HepG2 (cell line): ENCODE measurements at regions not wholly inside any gene's neighbourhood (a gene's known extent, or its start where the extent isn't known, plus 50 kb on each side); places are given as distances from the start of the nearest gene placed in this dataset.

Experiments used
- DNMT3B ChIP-seq: conservative IDR thresholded peaks from 2 replicates; pipeline ENCODE4 v1.6.1; 2016; ENCODE audit warnings: missing biosample characterization, control low read depth
- HDAC6 ChIP-seq: fragments of 200-600 bp; sonication (generic); IDR thresholded peaks from 2 replicates; pipeline ENCODE4 v1.7.0; 2017; ENCODE audit warnings: mild to moderate bottlenecking, antibody characterized with exemption, low read length, low read depth
- MAFF ChIP-seq: IDR thresholded peaks from 2 replicates; pipeline ENCODE4 v1.6.1; 2011; ENCODE audit warnings: low read depth, low read length, improper control_type of control experiment
- SMAD3 ChIP-seq: sonication (generic); formaldehyde crosslinking; IDR thresholded peaks from 2 replicates; pipeline ENCODE4 v1.4.0; 2020; ENCODE audit warnings: missing genetic modification reagents
- SOX5 ChIP-seq: IDR thresholded peaks from 2 replicates; pipeline ENCODE4 v1.6.1; 2016; ENCODE audit warnings: borderline replicate concordance
- YEATS4 ChIP-seq: sonication (generic); formaldehyde crosslinking; IDR thresholded peaks from 2 replicates; pipeline ENCODE4 v1.4.0; 2020; ENCODE audit warnings: missing genetic modification reagents, borderline replicate concordance
- ZNF230 ChIP-seq: sonication (generic); formaldehyde crosslinking; IDR thresholded peaks from 2 replicates; pipeline ENCODE4 v1.4.0; 2020; ENCODE audit warnings: mild to moderate bottlenecking, missing genetic modification reagents
- ZNF510 ChIP-seq: sonication (generic); formaldehyde crosslinking; IDR thresholded peaks from 2 replicates; pipeline ENCODE4 v1.4.0; 2020; ENCODE audit warnings: low read depth, mild to moderate bottlenecking, missing genetic modification reagents
- ZNF569 ChIP-seq: sonication (generic); formaldehyde crosslinking; IDR thresholded peaks from 2 replicates; pipeline ENCODE4 v1.5.0; 2020; ENCODE audit warnings: mild to moderate bottlenecking, missing genetic modification reagents, moderate library complexity, borderline replicate concordance
- ZNF572 ChIP-seq: sonication (generic); formaldehyde crosslinking; IDR thresholded peaks from 2 replicates; pipeline ENCODE4 v1.5.1; 2020; ENCODE audit warnings: mild to moderate bottlenecking, missing genetic modification reagents
- TF ChIP-seq, protein P1 (sequence below): sonication (generic); formaldehyde crosslinking; IDR thresholded peaks from 2 replicates; pipeline ENCODE4 v1.4.0; 2020; ENCODE audit warnings: missing genetic modification reagents, borderline replicate concordance
- TF ChIP-seq, protein P2 (sequence below): sonication (generic); formaldehyde crosslinking; IDR thresholded peaks from 2 replicates; pipeline ENCODE4 v1.5.0; 2020; ENCODE audit warnings: mild to moderate bottlenecking, missing genetic modification reagents, borderline replicate concordance
- TF ChIP-seq, protein P3 (sequence below): sonication (generic); formaldehyde crosslinking; IDR thresholded peaks from 2 replicates; pipeline ENCODE4 v1.5.0; 2020; ENCODE audit warnings: missing genetic modification reagents
- TF ChIP-seq, protein P4 (sequence below): IDR thresholded peaks from 2 replicates; pipeline ENCODE4 v1.6.1; 2018; ENCODE audit warnings: missing genetic modification reagents
- TF ChIP-seq, protein P5 (sequence below): sonication (generic); formaldehyde crosslinking; IDR thresholded peaks from 2 replicates; pipeline ENCODE4 v1.5.1; 2020; ENCODE audit warnings: missing genetic modification reagents, mild to moderate bottlenecking, borderline replicate concordance

DNA sequence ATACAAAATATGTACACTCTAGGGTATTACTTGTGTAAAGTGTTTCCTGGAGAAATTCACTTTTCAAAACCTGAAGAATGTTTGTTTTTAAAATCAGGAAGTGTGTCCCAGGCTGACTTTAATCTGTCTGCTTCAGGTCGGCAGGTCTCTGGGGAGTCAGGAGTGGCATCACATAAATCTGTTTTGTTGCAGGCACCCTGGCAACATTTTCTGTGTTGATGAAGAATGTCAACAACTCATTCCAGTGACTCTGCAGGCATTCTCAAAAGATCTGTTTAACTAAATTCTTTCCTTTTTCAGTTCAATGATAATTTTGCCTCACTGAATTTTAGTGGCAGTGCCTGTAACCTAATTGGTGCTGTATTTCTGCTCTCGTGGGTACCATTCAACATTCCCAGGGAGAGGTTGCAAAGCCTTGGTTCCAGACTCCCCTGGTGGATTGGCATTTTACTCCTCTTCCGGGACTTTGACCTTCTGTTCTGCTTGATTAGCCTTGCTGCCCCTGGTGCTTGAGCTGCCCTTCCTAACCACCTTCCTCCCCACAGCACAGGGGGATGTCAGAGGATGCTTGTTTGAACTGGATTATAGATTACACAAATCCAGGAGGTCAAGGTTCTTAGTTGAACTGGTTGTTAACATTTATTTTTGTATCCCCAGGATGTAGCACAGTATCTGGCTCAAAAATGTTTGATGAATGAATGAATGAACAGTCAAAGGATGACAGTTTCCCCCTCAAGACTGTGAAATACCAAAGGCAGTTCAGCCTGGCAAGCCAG is 55.4 kb upstream of the LPGAT1 start (continued):
- TF ChIP-seq, protein P1, sequence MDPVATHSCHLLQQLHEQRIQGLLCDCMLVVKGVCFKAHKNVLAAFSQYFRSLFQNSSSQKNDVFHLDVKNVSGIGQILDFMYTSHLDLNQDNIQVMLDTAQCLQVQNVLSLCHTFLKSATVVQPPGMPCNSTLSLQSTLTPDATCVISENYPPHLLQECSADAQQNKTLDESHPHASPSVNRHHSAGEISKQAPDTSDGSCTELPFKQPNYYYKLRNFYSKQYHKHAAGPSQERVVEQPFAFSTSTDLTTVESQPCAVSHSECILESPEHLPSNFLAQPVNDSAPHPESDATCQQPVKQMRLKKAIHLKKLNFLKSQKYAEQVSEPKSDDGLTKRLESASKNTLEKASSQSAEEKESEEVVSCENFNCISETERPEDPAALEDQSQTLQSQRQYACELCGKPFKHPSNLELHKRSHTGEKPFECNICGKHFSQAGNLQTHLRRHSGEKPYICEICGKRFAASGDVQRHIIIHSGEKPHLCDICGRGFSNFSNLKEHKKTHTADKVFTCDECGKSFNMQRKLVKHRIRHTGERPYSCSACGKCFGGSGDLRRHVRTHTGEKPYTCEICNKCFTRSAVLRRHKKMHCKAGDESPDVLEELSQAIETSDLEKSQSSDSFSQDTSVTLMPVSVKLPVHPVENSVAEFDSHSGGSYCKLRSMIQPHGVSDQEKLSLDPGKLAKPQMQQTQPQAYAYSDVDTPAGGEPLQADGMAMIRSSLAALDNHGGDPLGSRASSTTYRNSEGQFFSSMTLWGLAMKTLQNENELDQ (CRISPR knock-in tag) = no peak
- TF ChIP-seq ZNF510 (CRISPR knock-in tag) = no peak
- TF ChIP-seq DNMT3B (CRISPR knock-in tag) = no peak
- TF ChIP-seq ZNF230 (CRISPR knock-in tag) = no peak
- no peak; the same call in 1 of the 2 replicates for TF ChIP-seq YEATS4 (CRISPR knock-in tag)
- TF ChIP-seq SOX5 (CRISPR knock-in tag) = peak; percentile 77
- TF ChIP-seq, protein P2, sequence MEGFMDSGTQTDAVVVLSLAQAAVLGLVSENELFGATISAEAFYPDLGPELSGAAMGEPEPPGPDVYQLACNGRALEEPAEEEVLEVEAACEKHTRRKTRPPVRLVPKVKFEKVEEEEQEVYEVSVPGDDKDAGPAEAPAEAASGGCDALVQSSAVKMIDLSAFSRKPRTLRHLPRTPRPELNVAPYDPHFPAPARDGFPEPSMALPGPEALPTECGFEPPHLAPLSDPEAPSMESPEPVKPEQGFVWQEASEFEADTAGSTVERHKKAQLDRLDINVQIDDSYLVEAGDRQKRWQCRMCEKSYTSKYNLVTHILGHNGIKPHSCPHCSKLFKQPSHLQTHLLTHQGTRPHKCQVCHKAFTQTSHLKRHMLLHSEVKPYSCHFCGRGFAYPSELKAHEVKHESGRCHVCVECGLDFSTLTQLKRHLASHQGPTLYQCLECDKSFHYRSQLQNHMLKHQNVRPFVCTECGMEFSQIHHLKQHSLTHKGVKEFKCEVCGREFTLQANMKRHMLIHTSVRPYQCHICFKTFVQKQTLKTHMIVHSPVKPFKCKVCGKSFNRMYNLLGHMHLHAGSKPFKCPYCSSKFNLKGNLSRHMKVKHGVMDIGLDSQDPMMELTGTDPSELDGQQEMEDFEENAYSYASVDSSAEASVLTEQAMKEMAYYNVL (CRISPR knock-in tag) = peak; percentile 99
- TF ChIP-seq, protein P3, sequence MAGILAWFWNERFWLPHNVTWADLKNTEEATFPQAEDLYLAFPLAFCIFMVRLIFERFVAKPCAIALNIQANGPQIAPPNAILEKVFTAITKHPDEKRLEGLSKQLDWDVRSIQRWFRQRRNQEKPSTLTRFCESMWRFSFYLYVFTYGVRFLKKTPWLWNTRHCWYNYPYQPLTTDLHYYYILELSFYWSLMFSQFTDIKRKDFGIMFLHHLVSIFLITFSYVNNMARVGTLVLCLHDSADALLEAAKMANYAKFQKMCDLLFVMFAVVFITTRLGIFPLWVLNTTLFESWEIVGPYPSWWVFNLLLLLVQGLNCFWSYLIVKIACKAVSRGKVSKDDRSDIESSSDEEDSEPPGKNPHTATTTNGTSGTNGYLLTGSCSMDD (CRISPR knock-in tag) = no peak
- TF ChIP-seq, protein P4, sequence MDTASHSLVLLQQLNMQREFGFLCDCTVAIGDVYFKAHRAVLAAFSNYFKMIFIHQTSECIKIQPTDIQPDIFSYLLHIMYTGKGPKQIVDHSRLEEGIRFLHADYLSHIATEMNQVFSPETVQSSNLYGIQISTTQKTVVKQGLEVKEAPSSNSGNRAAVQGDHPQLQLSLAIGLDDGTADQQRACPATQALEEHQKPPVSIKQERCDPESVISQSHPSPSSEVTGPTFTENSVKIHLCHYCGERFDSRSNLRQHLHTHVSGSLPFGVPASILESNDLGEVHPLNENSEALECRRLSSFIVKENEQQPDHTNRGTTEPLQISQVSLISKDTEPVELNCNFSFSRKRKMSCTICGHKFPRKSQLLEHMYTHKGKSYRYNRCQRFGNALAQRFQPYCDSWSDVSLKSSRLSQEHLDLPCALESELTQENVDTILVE (CRISPR knock-in tag) = no peak
- TF ChIP-seq, protein P5, sequence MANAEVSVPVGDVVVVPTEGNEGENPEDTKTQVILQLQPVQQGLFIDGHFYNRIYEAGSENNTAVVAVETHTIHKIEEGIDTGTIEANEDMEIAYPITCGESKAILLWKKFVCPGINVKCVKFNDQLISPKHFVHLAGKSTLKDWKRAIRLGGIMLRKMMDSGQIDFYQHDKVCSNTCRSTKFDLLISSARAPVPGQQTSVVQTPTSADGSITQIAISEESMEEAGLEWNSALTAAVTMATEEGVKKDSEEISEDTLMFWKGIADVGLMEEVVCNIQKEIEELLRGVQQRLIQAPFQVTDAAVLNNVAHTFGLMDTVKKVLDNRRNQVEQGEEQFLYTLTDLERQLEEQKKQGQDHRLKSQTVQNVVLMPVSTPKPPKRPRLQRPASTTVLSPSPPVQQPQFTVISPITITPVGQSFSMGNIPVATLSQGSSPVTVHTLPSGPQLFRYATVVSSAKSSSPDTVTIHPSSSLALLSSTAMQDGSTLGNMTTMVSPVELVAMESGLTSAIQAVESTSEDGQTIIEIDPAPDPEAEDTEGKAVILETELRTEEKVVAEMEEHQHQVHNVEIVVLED (CRISPR knock-in tag) = peak; percentile 38; the same call in 1 of the 2 replicates
- no peak for TF ChIP-seq HDAC6
- TF ChIP-seq MAFF = no peak
- no peak for TF ChIP-seq ZNF569
- TF ChIP-seq ZNF572 = no peak
- TF ChIP-seq SMAD3 = peak; percentile 66; the same call in 1 of the 2 replicates
